Activated naive CD4-positive, alpha-beta T cell (primary cell): ENCODE measurements at regions not wholly inside any gene's neighbourhood (a gene's known extent, or its start where the extent isn't known, plus 50 kb on each side); places are given as distances from the start of the nearest gene placed in this dataset.

Experiments
- DNase-seq, 4 experiments: peaks; one replicate each; lab custom pipeline; 2025; lab: John Stamatoyannopoulos, UW

- DNase-seq = no peak
Observed at GRCh38 chr10:89887406-89887805, 186.0 kb downstream of the KIF20B start.

GRCh38 chr10:89887830-89888229, 186.4 kb downstream of the KIF20B start:
- DNase-seq = no peak

GRCh38 chr10:89888321-89889070, 187.1 kb downstream of the KIF20B start:
- DNase-seq = no peak

DNA sequence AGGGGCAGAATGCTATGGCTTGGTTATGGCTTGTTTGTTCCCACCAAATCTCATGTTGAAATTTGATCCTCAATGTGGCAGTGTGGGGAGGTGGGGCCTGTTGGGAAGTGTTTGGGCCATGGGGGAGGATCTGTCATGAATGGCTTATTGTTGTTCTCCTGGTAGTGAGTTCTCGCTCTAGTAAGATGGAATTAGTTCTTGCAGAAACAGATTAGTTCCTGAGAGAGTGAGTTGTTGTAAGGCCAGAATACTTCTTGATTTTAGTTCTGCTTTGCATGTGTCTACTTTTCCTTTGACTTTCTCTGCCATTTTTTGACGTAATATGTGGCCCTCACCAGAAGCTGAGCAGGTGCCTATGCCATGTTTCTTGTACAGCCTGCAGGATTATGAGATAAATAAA, 188.2 kb downstream of the KIF20B start:
- DNase-seq = no peak

- no peak for DNase-seq
Observed at GRCh38 chr10:89891006-89891535, 189.7 kb downstream of the KIF20B start.

DNA sequence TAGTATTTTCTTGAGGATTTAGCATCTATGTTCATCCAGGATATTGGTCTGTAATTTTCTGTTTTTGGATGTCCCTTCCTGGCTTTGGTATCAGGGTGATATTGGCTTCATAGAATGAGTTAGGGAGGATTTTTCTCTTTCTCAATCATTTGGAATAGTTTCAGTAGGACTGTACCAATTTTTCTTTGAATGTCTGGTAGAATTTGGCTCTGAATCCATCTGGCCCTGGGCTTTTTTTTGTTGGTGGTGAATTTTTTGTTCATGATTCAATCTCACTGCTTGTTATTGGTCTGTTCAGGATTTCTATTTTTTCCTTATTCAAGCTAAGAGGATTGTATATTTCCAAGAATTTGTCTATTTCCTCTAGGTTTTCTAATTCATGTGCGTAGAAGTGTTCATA, 192.7 kb downstream of the KIF20B start:
- no peak for DNase-seq

- DNase-seq = no peak
Observed at GRCh38 chr10:89900554-89900953, 199.2 kb downstream of the KIF20B start.

DNA sequence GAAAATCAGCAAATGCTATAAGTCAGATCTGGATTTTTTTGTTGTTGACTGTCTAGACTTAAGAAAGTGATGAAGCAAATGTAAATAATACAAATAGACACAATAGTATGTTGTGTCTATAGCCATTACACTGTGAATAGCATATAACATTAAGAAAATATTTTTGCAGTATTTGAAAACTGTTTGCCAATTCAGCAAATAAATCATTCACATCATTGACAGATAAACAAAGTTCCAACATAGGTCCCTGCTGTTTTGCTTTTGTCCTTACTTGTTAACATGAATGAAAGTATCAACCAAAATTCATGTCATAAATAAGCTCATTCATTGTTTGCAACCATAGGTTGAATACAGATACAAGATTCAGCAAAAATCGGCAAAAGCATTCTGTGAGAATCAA, 200.5 kb downstream of the KIF20B start:
- no peak for DNase-seq

DNA sequence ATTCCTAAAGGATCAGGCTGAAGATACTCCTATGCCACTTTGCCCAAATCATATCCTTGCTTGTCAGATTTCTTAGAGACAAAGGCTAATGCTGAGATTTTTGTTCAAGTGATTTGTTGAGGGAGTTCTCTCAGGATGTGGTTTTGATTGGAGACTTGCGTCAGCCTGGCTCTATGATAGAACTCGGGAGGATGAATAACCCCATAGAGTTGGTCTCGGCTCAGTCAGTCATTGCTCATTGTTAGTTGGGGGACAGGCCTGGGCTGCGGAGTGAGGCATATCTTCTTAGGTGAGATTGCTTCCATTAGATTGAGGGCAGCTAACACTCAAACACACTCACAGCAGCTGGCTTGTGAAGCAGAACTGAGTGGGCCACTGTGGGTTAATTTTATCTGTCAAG, 203.4 kb downstream of the KIF20B start:
- no peak for DNase-seq

GRCh38 chr10:89909752-89910151, 208.4 kb downstream of the KIF20B start:
- DNase-seq = no peak

- DNase-seq = no peak
Observed at GRCh38 chr10:89915021-89915420, 213.6 kb downstream of the KIF20B start.

GRCh38 chr10:89915968-89916367, 214.6 kb downstream of the KIF20B start:
- no peak for DNase-seq

DNA sequence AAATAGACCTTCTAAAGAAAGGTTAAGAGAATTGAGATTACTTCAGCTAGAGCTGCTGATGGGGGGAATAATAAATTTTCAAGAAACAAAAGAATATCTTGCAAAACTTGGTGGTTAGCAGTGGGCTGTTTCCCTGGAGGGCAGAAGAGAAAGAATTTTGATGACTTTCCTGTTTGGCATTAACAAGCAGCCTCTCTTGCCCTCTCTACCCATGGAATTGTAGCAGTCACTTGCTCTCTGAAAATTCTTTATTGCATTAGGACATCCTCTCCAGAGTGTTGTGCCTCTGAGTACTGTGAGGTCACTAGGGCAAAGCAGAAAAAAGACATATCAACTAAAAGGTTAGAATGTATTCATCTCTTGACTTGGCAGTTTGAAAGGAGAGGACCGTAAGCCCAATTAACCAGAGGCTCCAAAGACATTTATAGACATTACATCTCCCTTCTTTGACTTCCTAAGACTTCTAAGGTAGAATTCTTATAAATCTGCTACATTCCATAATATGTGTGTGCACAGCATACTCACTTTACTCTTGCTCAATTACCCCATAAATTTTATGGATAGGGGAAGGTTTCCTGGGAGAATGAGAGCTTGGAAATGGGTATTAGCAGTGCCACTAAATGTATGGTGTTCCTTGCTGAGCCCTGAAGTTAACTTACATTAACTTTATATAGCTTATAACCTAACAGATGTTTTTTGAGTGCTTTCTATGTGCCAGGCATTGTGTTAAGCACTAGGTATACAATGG, 215.3 kb downstream of the KIF20B start:
- no peak for DNase-seq

DNA sequence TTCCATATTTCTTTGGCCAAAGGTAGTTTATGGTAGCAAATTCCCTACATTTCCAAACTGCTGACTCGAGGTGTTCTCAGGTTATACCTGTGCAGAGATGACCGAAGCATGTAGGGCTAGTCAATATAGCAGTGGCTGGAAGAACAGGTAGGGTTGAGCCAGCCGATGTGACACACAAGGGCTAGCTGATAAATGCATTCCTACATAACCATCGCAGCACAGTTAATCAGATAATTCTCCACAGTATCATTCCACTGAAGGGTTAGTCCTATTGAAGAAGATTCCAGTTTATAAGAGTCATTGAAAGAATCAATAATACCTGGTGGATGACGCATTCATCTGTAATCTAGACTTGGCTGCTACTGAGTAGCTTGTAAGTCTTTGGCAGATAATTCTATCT, 220.0 kb downstream of the KIF20B start:
- DNase-seq = no peak

- no peak for DNase-seq
Observed at GRCh38 chr10:89923661-89924060, 222.3 kb downstream of the KIF20B start.

- no peak for DNase-seq
Observed at GRCh38 chr10:89924261-89924660, 222.9 kb downstream of the KIF20B start.

DNA sequence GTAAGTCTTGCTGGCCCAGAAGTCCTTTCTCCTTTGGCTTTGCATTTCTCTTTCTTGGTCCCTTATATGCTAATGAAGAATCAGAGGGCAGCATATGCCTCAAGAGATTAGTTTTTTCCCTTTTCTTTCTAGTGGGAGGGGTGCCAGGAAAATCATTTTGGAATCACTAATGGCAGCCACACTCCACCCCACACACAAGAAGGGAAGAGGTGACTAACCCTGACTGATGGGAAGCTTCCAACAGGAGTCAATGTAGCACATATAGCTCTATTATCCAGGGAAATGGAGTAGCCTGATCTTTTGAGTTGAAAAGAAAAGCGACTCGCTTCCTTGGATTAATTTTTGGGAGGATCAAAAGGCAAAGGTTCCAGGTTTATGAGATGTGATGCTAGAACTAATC, 225.3 kb downstream of the KIF20B start:
- DNase-seq = no peak

DNA sequence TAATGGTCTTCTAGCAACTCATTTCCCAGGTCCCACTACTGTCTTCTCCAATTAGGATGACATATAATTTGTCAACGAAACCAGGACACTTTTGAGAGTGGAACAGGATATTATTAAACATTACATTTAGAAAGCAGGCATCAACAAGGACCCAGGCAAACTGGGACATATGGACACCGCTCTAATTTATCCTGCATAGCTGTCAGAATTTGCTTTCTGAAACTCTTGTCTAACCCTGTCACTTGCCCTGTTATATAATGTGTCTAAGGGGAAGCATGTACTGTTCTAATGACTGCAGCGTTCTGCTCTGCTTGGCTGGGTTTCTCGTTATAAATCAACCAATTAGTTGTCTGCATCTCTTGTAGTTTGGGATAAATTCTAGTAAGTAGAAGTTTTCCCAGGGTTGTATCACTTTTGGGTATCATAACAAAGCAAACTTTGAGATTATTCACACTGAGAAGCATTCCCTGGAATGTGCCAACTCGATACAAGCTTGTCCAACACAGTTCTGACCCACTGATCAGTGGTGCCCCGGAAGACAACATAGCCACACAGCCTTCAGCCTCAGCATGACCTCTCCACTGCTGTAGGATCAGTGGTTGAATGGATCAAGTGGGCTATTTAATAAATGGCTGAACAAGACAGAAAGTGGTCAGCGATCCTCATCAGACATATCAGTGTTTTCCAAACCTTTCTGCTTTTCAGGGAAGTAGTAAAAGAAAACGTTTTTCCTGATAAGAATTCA, 228.1 kb downstream of the KIF20B start:
- no peak for DNase-seq

DNA sequence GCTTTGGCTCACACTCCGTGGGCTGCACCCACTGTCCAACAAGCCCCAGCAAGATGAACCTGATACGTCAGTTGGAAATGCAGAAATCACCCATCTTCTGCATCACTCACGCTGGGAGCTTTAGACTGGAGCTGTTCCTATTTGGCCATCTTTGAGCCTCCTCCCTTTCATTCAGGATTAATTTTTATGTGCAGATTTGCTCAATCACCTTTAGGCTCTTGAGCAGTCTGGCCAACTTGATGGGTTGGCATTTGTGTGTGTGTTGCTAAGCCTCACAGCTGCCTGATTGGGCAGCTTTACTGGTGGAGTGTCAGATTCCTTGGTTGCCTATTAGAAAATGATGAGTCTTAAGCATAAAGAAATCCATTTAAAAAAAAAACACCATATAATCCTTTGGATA, 236.1 kb downstream of the KIF20B start:
- no peak for DNase-seq

- DNase-seq = no peak
Observed at GRCh38 chr10:89940076-89940475, 238.7 kb downstream of the KIF20B start.

DNA sequence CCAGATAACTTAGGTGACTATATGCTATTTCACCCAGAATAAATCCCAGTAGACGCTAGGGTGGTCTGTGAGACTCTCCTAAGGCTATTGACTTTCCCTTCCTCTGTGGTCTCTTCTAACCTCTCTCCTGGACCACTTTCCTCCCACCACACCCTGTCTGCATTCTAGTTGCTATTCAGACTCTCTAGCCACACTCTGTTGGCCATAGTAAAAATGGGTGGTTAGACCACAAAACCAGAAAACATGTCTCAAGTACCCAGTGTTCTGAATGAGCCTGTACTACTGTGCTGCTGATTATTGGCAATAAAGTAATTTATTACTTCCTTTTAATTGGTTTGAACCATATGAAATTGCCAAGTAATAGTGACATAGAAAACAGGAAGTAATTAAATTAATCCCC, 240.8 kb downstream of the KIF20B start:
- no peak for DNase-seq

DNA sequence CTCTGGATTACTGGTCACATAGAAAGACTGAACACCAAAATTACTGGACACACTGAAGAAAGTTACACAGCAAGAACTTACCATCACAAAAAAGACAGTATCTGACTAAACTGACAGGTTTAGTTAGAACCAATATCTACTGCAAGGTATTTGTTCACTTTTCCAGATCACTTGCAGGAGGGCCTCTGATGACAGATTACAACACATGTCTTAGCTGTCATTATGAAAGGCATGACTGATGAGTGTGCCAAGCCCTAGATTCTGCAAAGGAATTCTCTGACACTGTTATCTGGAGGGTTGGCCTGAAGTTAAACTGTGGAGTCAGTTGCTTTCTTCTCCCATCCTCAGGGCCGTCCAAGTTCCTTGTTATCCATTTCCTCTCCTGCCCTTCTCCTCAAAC, 242.7 kb downstream of the KIF20B start:
- DNase-seq = no peak

DNA sequence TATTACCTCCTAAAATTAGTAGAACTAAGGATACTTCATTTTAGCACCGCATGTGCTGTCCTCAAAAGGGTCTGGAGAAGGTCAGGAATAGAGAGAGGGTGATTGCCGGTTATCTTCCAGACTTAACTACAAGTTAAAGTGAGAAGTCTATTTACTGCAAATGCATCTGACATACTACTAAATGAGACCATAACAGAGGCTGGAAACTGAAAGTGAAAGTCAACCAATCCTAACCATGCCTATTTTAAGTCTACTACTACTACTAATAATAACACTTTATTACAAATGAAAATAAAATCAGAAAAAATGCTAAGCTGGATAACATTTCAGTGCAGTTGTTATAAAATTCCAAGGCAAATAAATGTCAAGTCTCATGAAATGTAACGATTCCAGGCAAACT, 244.7 kb downstream of the KIF20B start:
- DNase-seq = no peak
